SK-N-SH (cell line): ENCODE measurements at regions not wholly inside any gene's neighbourhood (a gene's known extent, or its start where the extent isn't known, plus 50 kb on each side); places are given as distances from the start of the nearest gene placed in this dataset.

ENCODE experiments used
- CHD2 ChIP-seq: fragments of 150-350 bp; IDR thresholded peaks from 2 replicates; pipeline ENCODE4 v1.6.1; 2018; ENCODE audit warnings: low read length; ENCODE audit not compliant: partially characterized antibody
- ELF1 ChIP-seq: IDR thresholded peaks from 2 replicates; pipeline ENCODE4 v1.4.0; 2012
- FOSL2 ChIP-seq: IDR thresholded peaks from 2 replicates; pipeline ENCODE4 v1.4.0; 2012; ENCODE audit warnings: low read depth, mild to moderate bottlenecking, moderate library complexity, borderline replicate concordance
- NFIC ChIP-seq: IDR thresholded peaks from 2 replicates; pipeline ENCODE4 v1.4.0; 2012; ENCODE audit warnings: borderline replicate concordance
- NRF1 ChIP-seq: IDR thresholded peaks from 2 replicates; pipeline ENCODE4 v1.6.1; 2012; ENCODE audit warnings: low read depth, mild to moderate bottlenecking, low read length
- SIN3A ChIP-seq: IDR thresholded peaks from 2 replicates; pipeline ENCODE4 v1.6.1; 2012; ENCODE audit warnings: low read depth, mild to moderate bottlenecking, low read length, moderate library complexity, borderline replicate concordance
- SMC3 ChIP-seq: IDR thresholded peaks from 2 replicates; pipeline ENCODE4 v1.6.1; 2012; ENCODE audit warnings: low read depth, low read length, improper control_type of control experiment
- TAF1 ChIP-seq: IDR thresholded peaks from 2 replicates; pipeline ENCODE4 v1.6.1; 2012; ENCODE audit warnings: low read depth, mild to moderate bottlenecking, low read length, moderate library complexity, borderline replicate concordance
- TF ChIP-seq, protein P1 (sequence below): fragments of 200-600 bp; sonication (generic); IDR thresholded peaks from 2 replicates; pipeline ENCODE4 v1.6.1; 2017; ENCODE audit warnings: antibody characterized with exemption, mild to moderate bottlenecking, moderate library complexity
- TF ChIP-seq, protein P2 (sequence below): IDR thresholded peaks from 2 replicates; pipeline ENCODE4 v1.6.1; 2012; ENCODE audit warnings: mild to moderate bottlenecking, low read depth, low read length, moderate library complexity
- TF ChIP-seq, protein P3 (sequence below): IDR thresholded peaks from 2 replicates; pipeline ENCODE4 v1.4.0; 2012; ENCODE audit warnings: low read depth

DNA sequence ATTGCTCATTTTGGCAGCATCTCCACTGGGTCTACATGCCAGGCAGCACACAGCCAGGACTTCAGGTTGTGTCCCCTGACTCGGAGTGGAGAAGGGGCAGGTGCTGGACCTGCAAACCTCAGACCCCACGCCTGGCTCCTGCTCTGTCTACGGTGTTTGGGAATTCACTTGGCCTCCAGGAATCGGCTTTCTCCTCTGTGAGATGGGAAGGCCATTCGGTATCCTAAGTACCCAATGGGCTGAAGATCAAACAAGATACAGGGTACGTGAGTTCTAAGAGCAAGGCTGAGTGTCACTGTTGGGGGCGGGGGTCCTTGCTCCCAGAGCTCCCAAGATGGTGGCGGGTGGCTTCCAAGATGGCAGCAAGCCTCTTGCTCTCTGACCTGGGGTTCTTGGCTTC lies 73.2 kb upstream of the EN2 start:
- TF ChIP-seq, protein P1, sequence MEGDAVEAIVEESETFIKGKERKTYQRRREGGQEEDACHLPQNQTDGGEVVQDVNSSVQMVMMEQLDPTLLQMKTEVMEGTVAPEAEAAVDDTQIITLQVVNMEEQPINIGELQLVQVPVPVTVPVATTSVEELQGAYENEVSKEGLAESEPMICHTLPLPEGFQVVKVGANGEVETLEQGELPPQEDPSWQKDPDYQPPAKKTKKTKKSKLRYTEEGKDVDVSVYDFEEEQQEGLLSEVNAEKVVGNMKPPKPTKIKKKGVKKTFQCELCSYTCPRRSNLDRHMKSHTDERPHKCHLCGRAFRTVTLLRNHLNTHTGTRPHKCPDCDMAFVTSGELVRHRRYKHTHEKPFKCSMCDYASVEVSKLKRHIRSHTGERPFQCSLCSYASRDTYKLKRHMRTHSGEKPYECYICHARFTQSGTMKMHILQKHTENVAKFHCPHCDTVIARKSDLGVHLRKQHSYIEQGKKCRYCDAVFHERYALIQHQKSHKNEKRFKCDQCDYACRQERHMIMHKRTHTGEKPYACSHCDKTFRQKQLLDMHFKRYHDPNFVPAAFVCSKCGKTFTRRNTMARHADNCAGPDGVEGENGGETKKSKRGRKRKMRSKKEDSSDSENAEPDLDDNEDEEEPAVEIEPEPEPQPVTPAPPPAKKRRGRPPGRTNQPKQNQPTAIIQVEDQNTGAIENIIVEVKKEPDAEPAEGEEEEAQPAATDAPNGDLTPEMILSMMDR, result no peak
- TF ChIP-seq CHD2 (no peak), NFIC (no peak), ELF1 (no peak), SIN3A (no peak), FOSL2 (no peak), NRF1 (no peak), SMC3 (no peak), TAF1 (no peak)
- TF ChIP-seq, protein P2, sequence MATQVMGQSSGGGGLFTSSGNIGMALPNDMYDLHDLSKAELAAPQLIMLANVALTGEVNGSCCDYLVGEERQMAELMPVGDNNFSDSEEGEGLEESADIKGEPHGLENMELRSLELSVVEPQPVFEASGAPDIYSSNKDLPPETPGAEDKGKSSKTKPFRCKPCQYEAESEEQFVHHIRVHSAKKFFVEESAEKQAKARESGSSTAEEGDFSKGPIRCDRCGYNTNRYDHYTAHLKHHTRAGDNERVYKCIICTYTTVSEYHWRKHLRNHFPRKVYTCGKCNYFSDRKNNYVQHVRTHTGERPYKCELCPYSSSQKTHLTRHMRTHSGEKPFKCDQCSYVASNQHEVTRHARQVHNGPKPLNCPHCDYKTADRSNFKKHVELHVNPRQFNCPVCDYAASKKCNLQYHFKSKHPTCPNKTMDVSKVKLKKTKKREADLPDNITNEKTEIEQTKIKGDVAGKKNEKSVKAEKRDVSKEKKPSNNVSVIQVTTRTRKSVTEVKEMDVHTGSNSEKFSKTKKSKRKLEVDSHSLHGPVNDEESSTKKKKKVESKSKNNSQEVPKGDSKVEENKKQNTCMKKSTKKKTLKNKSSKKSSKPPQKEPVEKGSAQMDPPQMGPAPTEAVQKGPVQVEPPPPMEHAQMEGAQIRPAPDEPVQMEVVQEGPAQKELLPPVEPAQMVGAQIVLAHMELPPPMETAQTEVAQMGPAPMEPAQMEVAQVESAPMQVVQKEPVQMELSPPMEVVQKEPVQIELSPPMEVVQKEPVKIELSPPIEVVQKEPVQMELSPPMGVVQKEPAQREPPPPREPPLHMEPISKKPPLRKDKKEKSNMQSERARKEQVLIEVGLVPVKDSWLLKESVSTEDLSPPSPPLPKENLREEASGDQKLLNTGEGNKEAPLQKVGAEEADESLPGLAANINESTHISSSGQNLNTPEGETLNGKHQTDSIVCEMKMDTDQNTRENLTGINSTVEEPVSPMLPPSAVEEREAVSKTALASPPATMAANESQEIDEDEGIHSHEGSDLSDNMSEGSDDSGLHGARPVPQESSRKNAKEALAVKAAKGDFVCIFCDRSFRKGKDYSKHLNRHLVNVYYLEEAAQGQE, result no peak
- TF ChIP-seq, protein P3, sequence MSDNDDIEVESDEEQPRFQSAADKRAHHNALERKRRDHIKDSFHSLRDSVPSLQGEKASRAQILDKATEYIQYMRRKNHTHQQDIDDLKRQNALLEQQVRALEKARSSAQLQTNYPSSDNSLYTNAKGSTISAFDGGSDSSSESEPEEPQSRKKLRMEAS, result no peak
